HG03066 (cell line): ENCODE measurements at regions not wholly inside any gene's neighbourhood (a gene's known extent, or its start where the extent isn't known, plus 50 kb on each side); places are given as distances from the start of the nearest gene placed in this dataset.

Experiments used
- ATAC-seq: cut with Tn5 transposase; IDR thresholded peaks from one replicate; pipeline ENCODE4 v1.9.1; 2021; ENCODE audit warnings: low read depth; ENCODE audit not compliant: unreplicated experiment

- ATAC-seq = no peak
These were observed 61.1 kb upstream of the CDKN3 start for GRCh38 chr14:54335569-54336155.

- ATAC-seq = no peak
These were observed 59.5 kb upstream of the CDKN3 start for GRCh38 chr14:54337314-54337713.

GRCh38 chr14:54338696-54339317 lies 58.0 kb upstream of the CDKN3 start:
- ATAC-seq = no peak

GRCh38 chr14:54339771-54340170 lies 57.0 kb upstream of the CDKN3 start:
- no peak for ATAC-seq

- no peak for ATAC-seq
These were observed 54.0 kb upstream of the CDKN3 start for GRCh38 chr14:54342806-54343205.

- no peak for ATAC-seq
These were observed 53.3 kb upstream of the CDKN3 start for GRCh38 chr14:54343272-54344121.

GRCh38 chr14:54344445-54344844 lies 52.4 kb upstream of the CDKN3 start:
- ATAC-seq = no peak

- no peak for ATAC-seq
These were observed 50.5 kb upstream of the CDKN3 start for GRCh38 chr14:54346257-54346656.
